OCI-LY7 (cell line): ENCODE measurements at regions not wholly inside any gene's neighbourhood (a gene's known extent, or its start where the extent isn't known, plus 50 kb on each side); places are given as distances from the start of the nearest gene placed in this dataset.

Experiments
- EZH2phosphoT487 ChIP-seq: fragments of 200-600 bp; sonication (generic); IDR thresholded peaks from 2 replicates; pipeline ENCODE4 v1.6.1; 2018; ENCODE audit warnings: low read depth, borderline replicate concordance, mild to moderate bottlenecking, mixed run types, antibody characterized with exemption, low read length, moderate library complexity, mixed read lengths
- TF ChIP-seq, protein P1 (sequence below): fragments of 200-600 bp; sonication (generic); conservative IDR thresholded peaks from 2 replicates; pipeline ENCODE4 v1.5.1; 2014; ENCODE audit warnings: mild to moderate bottlenecking, antibody characterized with exemption, low read length, moderate library complexity, mixed read lengths

GRCh38 chr6:125604257-125604656 lies 145.2 kb upstream of the HEY2 start:
- TF ChIP-seq, protein P1, sequence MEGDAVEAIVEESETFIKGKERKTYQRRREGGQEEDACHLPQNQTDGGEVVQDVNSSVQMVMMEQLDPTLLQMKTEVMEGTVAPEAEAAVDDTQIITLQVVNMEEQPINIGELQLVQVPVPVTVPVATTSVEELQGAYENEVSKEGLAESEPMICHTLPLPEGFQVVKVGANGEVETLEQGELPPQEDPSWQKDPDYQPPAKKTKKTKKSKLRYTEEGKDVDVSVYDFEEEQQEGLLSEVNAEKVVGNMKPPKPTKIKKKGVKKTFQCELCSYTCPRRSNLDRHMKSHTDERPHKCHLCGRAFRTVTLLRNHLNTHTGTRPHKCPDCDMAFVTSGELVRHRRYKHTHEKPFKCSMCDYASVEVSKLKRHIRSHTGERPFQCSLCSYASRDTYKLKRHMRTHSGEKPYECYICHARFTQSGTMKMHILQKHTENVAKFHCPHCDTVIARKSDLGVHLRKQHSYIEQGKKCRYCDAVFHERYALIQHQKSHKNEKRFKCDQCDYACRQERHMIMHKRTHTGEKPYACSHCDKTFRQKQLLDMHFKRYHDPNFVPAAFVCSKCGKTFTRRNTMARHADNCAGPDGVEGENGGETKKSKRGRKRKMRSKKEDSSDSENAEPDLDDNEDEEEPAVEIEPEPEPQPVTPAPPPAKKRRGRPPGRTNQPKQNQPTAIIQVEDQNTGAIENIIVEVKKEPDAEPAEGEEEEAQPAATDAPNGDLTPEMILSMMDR = no peak
- no peak for TF ChIP-seq EZH2phosphoT487
